Neural progenitor cell (in vitro differentiated cells): ENCODE measurements at regions not wholly inside any gene's neighbourhood (a gene's known extent, or its start where the extent isn't known, plus 50 kb on each side); places are given as distances from the start of the nearest gene placed in this dataset.

Experiments
- DNase-seq: peaks from one replicate; pipeline ENCODE4 v3.0.0-alpha.2; 2016; ENCODE audit warnings: low spot score
- H2AFZ ChIP-seq: fragments of 200-600 bp; sonication (generic); replicated peaks from 2 replicates; pipeline ENCODE4 v1.6.1; 2016; ENCODE audit warnings: antibody characterized with exemption
- H3F3A ChIP-seq: fragments of 200-600 bp; sonication (generic); 2 replicates; pipeline ENCODE4 v1.6.1; 2016; ENCODE audit warnings: antibody characterized with exemption, low read depth
- H3K27ac ChIP-seq: fragments of 200-600 bp; sonication (generic); 2 replicates; pipeline ENCODE4 v1.5.1; 2016; ENCODE audit warnings: mild to moderate bottlenecking
- H3K27me3 ChIP-seq: fragments of 200-600 bp; sonication (generic); 2 replicates; pipeline ENCODE4 v1.6.1; 2016; ENCODE audit warnings: mild to moderate bottlenecking, moderate library complexity
- H3K36me3 ChIP-seq: fragments of 200-600 bp; sonication (generic); 2 replicates; pipeline ENCODE4 v1.5.1; 2016
- H3K4me1 ChIP-seq: fragments of 200-600 bp; sonication (generic); 2 replicates; pipeline ENCODE4 v1.6.1; 2016; ENCODE audit warnings: mixed run types
- H3K4me2 ChIP-seq: fragments of 200-600 bp; sonication (generic); 2 replicates; pipeline ENCODE4 v1.6.1; 2016
- H3K4me3 ChIP-seq: fragments of 200-600 bp; sonication (generic); 2 replicates; pipeline ENCODE4 v1.5.1; 2016
- H3K79me2 ChIP-seq: fragments of 200-600 bp; sonication (generic); 2 replicates; pipeline ENCODE4 v1.6.1; 2016; ENCODE audit warnings: low read depth
- H3K9ac ChIP-seq: fragments of 200-600 bp; sonication (generic); 2 replicates; pipeline ENCODE4 v1.6.1; 2016
- H3K9me3 ChIP-seq: fragments of 200-600 bp; sonication (generic); 2 replicates; pipeline ENCODE4 v1.5.1; 2016; ENCODE audit warnings: low read depth
- H4K20me1 ChIP-seq: fragments of 200-600 bp; sonication (generic); 2 replicates; pipeline ENCODE4 v1.6.1; 2016; ENCODE audit warnings: low read depth
- H3K27ac Mint-ChIP-seq: 3 replicates; pipeline ENCODE4 v1.8.0; 2021; ENCODE audit warnings: mixed read lengths
- H3K27me3 Mint-ChIP-seq: 2 replicates; pipeline ENCODE4 v1.8.0; 2022; ENCODE audit warnings: low read depth, mild to moderate bottlenecking, inconsistent platforms, moderate library complexity, mixed read lengths; ENCODE audit not compliant: insufficient read depth
- H3K36me3 Mint-ChIP-seq: 3 replicates; pipeline ENCODE4 v1.8.0; 2021; ENCODE audit warnings: mixed read lengths
- H3K4me1 Mint-ChIP-seq: 3 replicates; pipeline ENCODE4 v1.8.0; 2021; ENCODE audit warnings: mixed read lengths
- H3K4me3 Mint-ChIP-seq: 3 replicates; pipeline ENCODE4 v1.8.0; 2021; ENCODE audit warnings: mild to moderate bottlenecking, moderate library complexity, mixed read lengths
- H3K9me3 Mint-ChIP-seq: 3 replicates; pipeline ENCODE4 v1.8.0; 2020; ENCODE audit warnings: mixed read lengths
- CTCF ChIP-seq: fragments of 200-600 bp; sonication (generic); IDR thresholded peaks from 2 replicates; pipeline ENCODE4 v1.5.1; 2017; ENCODE audit warnings: antibody characterized with exemption, mild to moderate bottlenecking
- EZH2 ChIP-seq: fragments of 200-600 bp; sonication (generic); IDR thresholded peaks from 2 replicates; pipeline ENCODE4 v1.6.1; 2017; ENCODE audit warnings: antibody characterized with exemption, mild to moderate bottlenecking, moderate library complexity
- EZH2phosphoT487 ChIP-seq: fragments of 200-600 bp; sonication (generic); IDR thresholded peaks from 2 replicates; pipeline ENCODE4 v1.6.1; 2017; ENCODE audit warnings: antibody characterized with exemption

GRCh38 chr6:113144117-113144516 lies 713.0 kb upstream of the MARCKS start:
- DNase-seq: no peak
- peaks cover 2% of the 10 kb centered on the region for H3K9me3 Mint-ChIP-seq
- no peak overlapping the region for H3K4me3 Mint-ChIP-seq
- peaks cover 2% of the 10 kb centered on the region for H3K27me3 Mint-ChIP-seq
- no peaks in the 10 kb centered on the region for H3K4me1 Mint-ChIP-seq
- H3K9ac ChIP-seq: no peak overlapping the region
- no peak overlapping the region for H3K4me2 ChIP-seq
- TF ChIP-seq CTCF (no peak), EZH2phosphoT487 (no peak), EZH2 (no peak)
- no peaks in the 10 kb centered on the region for H3F3A ChIP-seq
- H2AFZ ChIP-seq: no peak overlapping the region
- H4K20me1 ChIP-seq: no peaks in the 10 kb centered on the region
- no peak overlapping the region for H3K27ac Mint-ChIP-seq
- no peak overlapping the region for H3K4me3 ChIP-seq
- no peaks in the 10 kb centered on the region for H3K27me3 ChIP-seq
- H3K36me3 Mint-ChIP-seq: no peaks in the 10 kb centered on the region
- no peak overlapping the region for H3K27ac ChIP-seq
- no peaks in the 10 kb centered on the region for H3K4me1 ChIP-seq
- no peaks in the 10 kb centered on the region for H3K79me2 ChIP-seq
- H3K9me3 ChIP-seq: no peaks in the 10 kb centered on the region
- H3K36me3 ChIP-seq: no peaks in the 10 kb centered on the region

GRCh38 chr6:113146878-113147277 lies 710.3 kb upstream of the MARCKS start:
- no peak overlapping the region for H3K27ac ChIP-seq
- H3K4me3 Mint-ChIP-seq: no peak overlapping the region
- H3K4me3 ChIP-seq: no peak overlapping the region
- peaks cover 20% of the 10 kb centered on the region for H3K9me3 Mint-ChIP-seq
- H3K36me3 ChIP-seq: no peaks in the 10 kb centered on the region
- H3K9ac ChIP-seq: no peak overlapping the region
- H3K9me3 ChIP-seq: no peaks in the 10 kb centered on the region
- no peak overlapping the region for H3K27ac Mint-ChIP-seq
- no peaks in the 10 kb centered on the region for H3K27me3 ChIP-seq
- TF ChIP-seq EZH2 (no peak), CTCF (no peak), EZH2phosphoT487 (no peak)
- no peaks in the 10 kb centered on the region for H3K4me1 Mint-ChIP-seq
- DNase-seq: no peak
- no peaks in the 10 kb centered on the region for H3K4me1 ChIP-seq
- no peaks in the 10 kb centered on the region for H4K20me1 ChIP-seq
- no peaks in the 10 kb centered on the region for H3F3A ChIP-seq
- no peak overlapping the region for H3K4me2 ChIP-seq
- peak overlapping the region; percentile 48 for H2AFZ ChIP-seq
- H3K79me2 ChIP-seq: no peaks in the 10 kb centered on the region
- H3K27me3 Mint-ChIP-seq: peaks cover 4% of the 10 kb centered on the region
- H3K36me3 Mint-ChIP-seq: peaks cover 2% of the 10 kb centered on the region

GRCh38 chr6:113147544-113147943 lies 709.6 kb upstream of the MARCKS start:
- H2AFZ ChIP-seq: no peak overlapping the region

More at GRCh38 chr6:113147544-113147943, 709.6 kb upstream of the MARCKS start:
- no peak overlapping the region for H3K4me2 ChIP-seq
- no peaks in the 10 kb centered on the region for H3K27me3 ChIP-seq
- H3K9ac ChIP-seq: no peak overlapping the region
- H3K36me3 Mint-ChIP-seq: peaks cover 2% of the 10 kb centered on the region
- H4K20me1 ChIP-seq: no peaks in the 10 kb centered on the region
- H3K4me1 Mint-ChIP-seq: no peaks in the 10 kb centered on the region
- H3K79me2 ChIP-seq: no peaks in the 10 kb centered on the region
- no peaks in the 10 kb centered on the region for H3F3A ChIP-seq
- no peak for TF ChIP-seq CTCF
- TF ChIP-seq EZH2phosphoT487: no peak
- H3K4me3 ChIP-seq: no peak overlapping the region
- H3K4me1 ChIP-seq: no peaks in the 10 kb centered on the region
- H3K27ac Mint-ChIP-seq: peak overlapping the region; percentile 48
- H3K4me3 Mint-ChIP-seq: no peak overlapping the region
- DNase-seq: no peak
- H3K27ac ChIP-seq: no peak overlapping the region
- H3K9me3 Mint-ChIP-seq: peaks cover 22% of the 10 kb centered on the region
- no peaks in the 10 kb centered on the region for H3K36me3 ChIP-seq
- no peaks in the 10 kb centered on the region for H3K9me3 ChIP-seq
- H3K27me3 Mint-ChIP-seq: peaks cover 4% of the 10 kb centered on the region
